SK-N-SH (cell line): ENCODE measurements at regions not wholly inside any gene's neighbourhood (a gene's known extent, or its start where the extent isn't known, plus 50 kb on each side); places are given as distances from the start of the nearest gene placed in this dataset.

Experiments used
- CTCF ChIA-PET: fragments of 300-600, 350-600 bp; formaldehyde crosslinking; extraction: SDS; loops from one replicate; lab custom pipeline; 2021; lab: Yijun Ruan, JAX
- POLR2A ChIA-PET: fragments of 350-600 bp; sonication (Branson Sonifier 250); formaldehyde crosslinking; extraction: SDS; loops from one replicate; lab custom pipeline; 2020; ENCODE audit warnings: antibody characterized with exemption, inconsistent platforms; lab: Yijun Ruan, JAX
- DNase-seq: peaks from one replicate; pipeline ENCODE4 v3.0.0; 2012
- H2AFZ ChIP-seq: fragments of 200-600 bp; sonication (generic); 2 replicates; pipeline ENCODE4 v1.8.1; 2016; ENCODE audit warnings: antibody characterized with exemption, mild to moderate bottlenecking, low read depth
- H3F3A ChIP-seq: fragments of 200-600 bp; sonication (generic); replicated peaks from 2 replicates; pipeline ENCODE3; 2016; ENCODE audit warnings: antibody characterized with exemption, mild to moderate bottlenecking; ENCODE audit not compliant: insufficient read depth
- H3K27ac ChIP-seq, 2 experiments: fragments of 200-500 bp in 1 of 2; fragments of 200-600 bp in 1 of 2; sonication (Bioruptor generic) in 1 of 2; sonication (generic), shearing (Covaris generic) in 1 of 2; 2 replicates each; pipeline versions ENCODE4 v1.5.1 to v1.6.1; 2014 to 2016; ENCODE audit warnings: low read depth in 2 of 2, inconsistent platforms in 1 of 2, low read length in 1 of 2, mild to moderate bottlenecking in 1 of 2, mixed read lengths in 1 of 2
- H3K27me3 ChIP-seq: fragments of 200-600 bp; sonication (generic), shearing (Covaris generic); 2 replicates; pipeline ENCODE4 v1.6.1; 2016; ENCODE audit warnings: mixed run types; ENCODE audit not compliant: insufficient read depth
- H3K36me3 ChIP-seq, 2 experiments: fragments of 200-500 bp in 1 of 2; fragments of 200-600 bp in 1 of 2; sonication (Bioruptor generic) in 1 of 2; sonication (generic) in 1 of 2; replicated peaks in 1 of 2; 2 replicates each; pipeline versions ENCODE3 to v1.5.1; 2014 to 2016; ENCODE audit warnings: low read length in 1 of 2, mild to moderate bottlenecking in 1 of 2; ENCODE audit not compliant: insufficient read depth in 2 of 2, control insufficient read depth in 1 of 2
- H3K4me1 ChIP-seq, 2 experiments: fragments of 200-500 bp in 1 of 2; fragments of 200-600 bp in 1 of 2; sonication (Bioruptor generic) in 1 of 2; sonication (generic), shearing (Covaris generic) in 1 of 2; 2 replicates each; pipeline versions ENCODE4 v1.5.1 to v1.6.1; 2014 to 2016; ENCODE audit warnings: low read depth in 1 of 2, low read length in 1 of 2, mixed run types in 1 of 2; ENCODE audit not compliant: insufficient read depth in 2 of 2, control insufficient read depth in 1 of 2
- H3K4me2 ChIP-seq: fragments of 200-600 bp; sonication (generic), shearing (Covaris generic); 2 replicates; pipeline ENCODE4 v1.6.1; 2017; ENCODE audit warnings: mixed run types
- H3K4me3 ChIP-seq, 2 experiments: fragments of 200-500 bp in 1 of 2; fragments of 200-600 bp in 1 of 2; sonication (Bioruptor generic) in 1 of 2; sonication (generic), shearing (Covaris generic) in 1 of 2; 2 replicates each; pipeline versions ENCODE4 v1.5.1 to v1.8.1; 2014 to 2016; ENCODE audit warnings: low read depth in 2 of 2, inconsistent platforms in 1 of 2, low read length in 1 of 2, mild to moderate bottlenecking in 1 of 2, mixed read lengths in 1 of 2, moderate library complexity in 1 of 2
- H3K79me2 ChIP-seq: fragments of 200-600 bp; sonication (generic); 2 replicates; pipeline ENCODE4 v1.8.1; 2017; ENCODE audit warnings: mild to moderate bottlenecking; ENCODE audit not compliant: insufficient read depth
- H3K9ac ChIP-seq: fragments of 200-600 bp; sonication (generic); 2 replicates; pipeline ENCODE4 v1.6.1; 2017; ENCODE audit warnings: mixed run types
- H3K9me2 ChIP-seq: fragments of 200-600 bp; sonication (generic); 2 replicates; pipeline ENCODE4 v1.6.1; 2017; ENCODE audit warnings: mixed run types
- H3K9me3 ChIP-seq: fragments of 200-600 bp; sonication (generic); 2 replicates; pipeline ENCODE4 v1.6.1; 2017; ENCODE audit warnings: mixed run types, mild to moderate bottlenecking, moderate library complexity
- H4K20me1 ChIP-seq: fragments of 200-600 bp; sonication (generic); 2 replicates; pipeline ENCODE4 v1.6.1; 2017; ENCODE audit warnings: mild to moderate bottlenecking, mixed run types; ENCODE audit not compliant: insufficient read depth
- ELF1 ChIP-seq: IDR thresholded peaks from 2 replicates; pipeline ENCODE4 v1.4.0; 2012
- EP300 ChIP-seq, 2 experiments: IDR thresholded peaks; 2 replicates each; pipeline versions ENCODE4 v1.4.0 to v1.6.1; 2012; ENCODE audit warnings: borderline replicate concordance in 1 of 2, low read depth in 1 of 2, low read length in 1 of 2
- FOXM1 ChIP-seq: IDR thresholded peaks from 2 replicates; pipeline ENCODE4 v1.4.0; 2012; ENCODE audit warnings: low read depth, mild to moderate bottlenecking
- IRF3 ChIP-seq: fragments of 150-350 bp; IDR thresholded peaks from 2 replicates; pipeline ENCODE4 v1.6.1; 2016; ENCODE audit warnings: mild to moderate bottlenecking, low read depth, low read length
- JUND ChIP-seq: IDR thresholded peaks from 2 replicates; pipeline ENCODE4 v1.4.0; 2012
- MAX ChIP-seq: IDR thresholded peaks from 2 replicates; pipeline ENCODE4 v1.4.0; 2012; ENCODE audit warnings: low read depth
- NRF1 ChIP-seq: IDR thresholded peaks from 2 replicates; pipeline ENCODE4 v1.6.1; 2012; ENCODE audit warnings: low read depth, mild to moderate bottlenecking, low read length
- PBX3 ChIP-seq: IDR thresholded peaks from 2 replicates; pipeline ENCODE4; 2012
- RFX5 ChIP-seq: IDR thresholded peaks from 2 replicates; pipeline ENCODE4 v1.6.1; 2012; ENCODE audit warnings: mild to moderate bottlenecking, improper control_type of control experiment, low read length
- SIN3A ChIP-seq: IDR thresholded peaks from 2 replicates; pipeline ENCODE4 v1.6.1; 2012; ENCODE audit warnings: low read depth, mild to moderate bottlenecking, low read length, moderate library complexity, borderline replicate concordance
- TAF1 ChIP-seq: IDR thresholded peaks from 2 replicates; pipeline ENCODE4 v1.6.1; 2012; ENCODE audit warnings: low read depth, mild to moderate bottlenecking, low read length, moderate library complexity, borderline replicate concordance
- TCF12 ChIP-seq: IDR thresholded peaks from 2 replicates; pipeline ENCODE4 v1.4.0; 2012
- WGBS: methylation state at CpG from one replicate; pipeline ENCODE4 v1.1.6; 2017; ENCODE audit warnings: low lambda C conversion rate; 5-methylcytosine and 5-hydroxymethylcytosine counted together
- TF ChIP-seq, protein P1 (sequence below): fragments of 200-600 bp; sonication (generic); IDR thresholded peaks from 2 replicates; pipeline ENCODE4 v1.6.1; 2017; ENCODE audit warnings: antibody characterized with exemption, mild to moderate bottlenecking, moderate library complexity

DNA sequence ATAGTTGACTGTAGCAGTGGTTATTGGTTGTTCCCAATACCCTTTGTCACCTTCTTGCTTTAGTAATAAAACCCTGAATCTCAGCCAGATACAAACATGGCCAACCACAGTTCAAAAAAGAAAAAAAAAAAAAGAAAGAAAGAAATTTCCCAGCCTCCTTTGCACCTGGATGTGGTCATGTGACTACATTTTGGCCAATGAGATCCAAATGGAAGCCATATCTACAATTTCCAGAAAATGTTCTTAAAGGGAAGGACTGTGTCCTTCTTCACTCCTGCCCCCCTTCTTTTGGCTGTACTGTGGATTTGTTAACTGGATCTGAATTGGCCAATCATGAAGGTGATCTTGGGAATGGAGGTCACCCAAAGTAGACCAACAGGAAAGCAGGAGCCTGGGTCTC, 141.9 kb downstream of the SOX9 start:
- Histone ChIP-seq H3K79me2 (no peaks in the 10 kb centered on the region), H3K9ac (no peak overlapping the region), H3K4me3 (no peak overlapping the region), H3K27ac (no peak overlapping the region), H3K9me2 (no peaks in the 10 kb centered on the region), H3K27me3 (no peaks in the 10 kb centered on the region), H4K20me1 (no peaks in the 10 kb centered on the region), H3F3A (no peaks in the 10 kb centered on the region), H3K9me3 (no peaks in the 10 kb centered on the region), H3K4me2 (no peak overlapping the region), H3K4me1 (peaks cover 0 to 12% of the 10 kb centered on the region in 2 experiments; a peak in 2 of 4 replicates), H3K36me3 (no peaks in the 10 kb centered on the region), H2AFZ (no peak overlapping the region)
- ChIA-PET POLR2A (no interaction called here), CTCF (no interaction called here)
- TF ChIP-seq NRF1 (no peak), RFX5 (no peak), MAX (no peak), FOXM1 (no peak)
- DNase-seq, result no peak

- H3K9me2 ChIP-seq, result no peaks in the 10 kb centered on the region
- no peaks in the 10 kb centered on the region for H4K20me1 ChIP-seq
- no peaks in the 10 kb centered on the region for H3K79me2 ChIP-seq
- no peak overlapping the region for H3K9ac ChIP-seq
- no peaks in the 10 kb centered on the region for H3K27me3 ChIP-seq
- ChIA-PET CTCF (interaction anchor here (0.6 to 1.0 kb wide), 2 partner anchors 11 to 77 kb away, joined by 3 read pairs; no protein-coding TSS in a partner anchor), POLR2A (interaction anchor here (0.9 kb wide), 1 partner anchor 45 kb away, joined by 3 read pairs; no protein-coding TSS in a partner anchor)
- H3F3A ChIP-seq, result no peaks in the 10 kb centered on the region
- TF ChIP-seq ELF1 (no peak), PBX3 (no peak), IRF3 (no peak), JUND (no peak), TCF12 (no peak), EP300 (IDR thresholded peaks at IDR 0.05; ENCODE audit: borderline replicate concordance in 1 of 2, low read depth in 1 of 2, low read length in 1 of 2) (no peak), TAF1 (no peak), SIN3A (no peak), RFX5 (no peak), FOXM1 (no peak)
- TF ChIP-seq, protein P1, sequence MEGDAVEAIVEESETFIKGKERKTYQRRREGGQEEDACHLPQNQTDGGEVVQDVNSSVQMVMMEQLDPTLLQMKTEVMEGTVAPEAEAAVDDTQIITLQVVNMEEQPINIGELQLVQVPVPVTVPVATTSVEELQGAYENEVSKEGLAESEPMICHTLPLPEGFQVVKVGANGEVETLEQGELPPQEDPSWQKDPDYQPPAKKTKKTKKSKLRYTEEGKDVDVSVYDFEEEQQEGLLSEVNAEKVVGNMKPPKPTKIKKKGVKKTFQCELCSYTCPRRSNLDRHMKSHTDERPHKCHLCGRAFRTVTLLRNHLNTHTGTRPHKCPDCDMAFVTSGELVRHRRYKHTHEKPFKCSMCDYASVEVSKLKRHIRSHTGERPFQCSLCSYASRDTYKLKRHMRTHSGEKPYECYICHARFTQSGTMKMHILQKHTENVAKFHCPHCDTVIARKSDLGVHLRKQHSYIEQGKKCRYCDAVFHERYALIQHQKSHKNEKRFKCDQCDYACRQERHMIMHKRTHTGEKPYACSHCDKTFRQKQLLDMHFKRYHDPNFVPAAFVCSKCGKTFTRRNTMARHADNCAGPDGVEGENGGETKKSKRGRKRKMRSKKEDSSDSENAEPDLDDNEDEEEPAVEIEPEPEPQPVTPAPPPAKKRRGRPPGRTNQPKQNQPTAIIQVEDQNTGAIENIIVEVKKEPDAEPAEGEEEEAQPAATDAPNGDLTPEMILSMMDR, result no peak
- 68% methylated on average over 4 of the region's 4 CpGs for WGBS
- no peaks in the 10 kb centered on the region for H3K9me3 ChIP-seq
- H3K27ac ChIP-seq, result no peak overlapping the region
- no peaks in the 10 kb centered on the region for H3K36me3 ChIP-seq
- H3K4me3 ChIP-seq, result no peak overlapping the region
- peaks cover 0 to 22% of the 10 kb centered on the region in 2 experiments; a peak in 2 of 4 replicates for H3K4me1 ChIP-seq
- no peak overlapping the region for H3K4me2 ChIP-seq
- no peak overlapping the region for H2AFZ ChIP-seq
- no peak for DNase-seq
Observed at GRCh38 chr17:72264682-72265405, 144.0 kb downstream of the SOX9 start.
